DMS79 (cell line): ENCODE measurements at regions not wholly inside any gene's neighbourhood (a gene's known extent, or its start where the extent isn't known, plus 50 kb on each side); places are given as distances from the start of the nearest gene placed in this dataset.
A peak's percentile ranks its signal among the peaks of the same experiment; 100 is the strongest.
"Not testable (repeated sequence)": the region's sequence is repeated elsewhere in the genome, so short reads cannot be mapped to it uniquely, and the experiment has no call there.

Experiments used
- DNase-seq: peaks from one replicate; lab custom pipeline; 2025; lab: John Stamatoyannopoulos, UW

DNA sequence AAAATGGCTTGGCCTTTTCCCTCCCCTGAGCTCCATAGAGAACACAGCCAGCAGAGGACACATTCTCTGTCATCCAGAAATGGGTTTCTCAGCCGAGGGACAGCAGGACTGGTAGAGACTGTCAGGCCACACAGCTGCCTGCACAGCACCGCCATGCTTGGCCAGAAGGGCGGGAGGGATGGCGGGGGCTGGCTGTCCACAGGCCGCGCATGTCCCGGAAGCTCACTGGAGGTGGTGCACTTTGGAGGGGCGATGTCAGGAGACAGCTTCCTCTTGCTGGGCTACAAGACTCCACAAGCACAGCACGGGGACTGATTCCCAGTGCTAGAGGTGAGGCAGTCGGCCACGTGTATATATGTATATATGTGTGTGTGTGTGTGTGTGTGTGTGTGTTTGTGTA, 125.3 kb downstream of the GOLGA6L4 start:
- DNase-seq = not testable (repeated sequence)

DNA sequence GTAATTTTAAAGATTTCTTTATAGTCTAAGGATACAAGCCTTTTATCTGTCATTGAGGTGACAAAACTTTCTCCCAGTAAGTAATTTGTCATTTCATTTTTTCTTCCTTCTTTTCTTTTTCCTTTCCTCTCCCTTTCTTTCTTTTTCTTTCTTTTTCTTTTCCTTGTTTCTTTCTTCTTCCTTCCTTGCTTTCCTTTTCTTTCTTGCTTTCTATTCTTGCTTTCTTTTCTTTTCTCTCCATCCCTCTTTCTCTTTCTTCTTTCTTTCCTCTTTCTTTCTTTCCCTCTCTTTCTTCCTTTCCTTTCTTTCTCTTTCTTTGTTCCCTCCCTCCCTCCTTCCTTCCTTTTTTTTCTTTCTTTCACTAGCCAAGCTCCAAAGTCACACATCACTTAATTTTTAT, 148.8 kb downstream of the GOLGA6L4 start:
- DNase-seq = not testable (repeated sequence)

DNA sequence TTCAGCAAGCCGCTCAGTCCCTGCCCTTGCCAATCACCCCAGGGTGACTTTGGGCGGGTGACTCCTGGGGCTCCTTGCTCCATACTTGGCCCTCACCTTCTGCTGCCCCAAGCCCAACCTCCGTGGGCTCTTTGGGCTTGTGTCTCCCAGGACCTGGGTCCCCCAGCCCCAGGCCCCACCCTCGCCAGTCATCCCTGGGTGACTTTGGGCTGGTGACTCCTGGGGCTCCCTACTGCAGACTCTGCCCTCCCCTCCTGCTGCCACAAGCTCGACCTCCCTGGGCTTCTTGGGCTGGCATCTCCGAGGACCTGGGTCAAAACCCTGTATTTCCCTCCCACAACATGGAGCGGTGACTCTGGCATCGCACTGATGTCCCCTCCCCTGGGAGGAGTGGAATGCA, 151.5 kb downstream of the GOLGA6L4 start:
- DNase-seq = no peak

DNA sequence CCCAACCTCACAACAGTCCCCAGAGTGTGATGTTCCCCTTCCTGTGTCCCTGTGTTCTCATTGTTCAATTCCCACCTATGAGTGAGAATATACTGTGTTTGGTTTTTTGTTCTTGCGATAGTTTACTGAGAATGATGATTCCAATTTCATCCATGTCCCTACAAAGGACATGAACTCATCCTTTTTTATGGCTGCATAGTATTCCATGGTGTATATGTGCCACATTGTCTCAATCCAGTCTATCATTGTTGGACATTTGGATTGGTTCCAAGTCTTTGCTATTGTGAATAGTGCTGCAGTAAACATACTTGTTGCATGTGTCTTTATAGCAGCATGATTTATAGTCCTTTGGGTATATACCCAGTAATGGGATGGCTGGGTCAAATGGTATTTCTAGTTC, 152.6 kb downstream of the GOLGA6L4 start:
- not testable (repeated sequence) for DNase-seq

DNA sequence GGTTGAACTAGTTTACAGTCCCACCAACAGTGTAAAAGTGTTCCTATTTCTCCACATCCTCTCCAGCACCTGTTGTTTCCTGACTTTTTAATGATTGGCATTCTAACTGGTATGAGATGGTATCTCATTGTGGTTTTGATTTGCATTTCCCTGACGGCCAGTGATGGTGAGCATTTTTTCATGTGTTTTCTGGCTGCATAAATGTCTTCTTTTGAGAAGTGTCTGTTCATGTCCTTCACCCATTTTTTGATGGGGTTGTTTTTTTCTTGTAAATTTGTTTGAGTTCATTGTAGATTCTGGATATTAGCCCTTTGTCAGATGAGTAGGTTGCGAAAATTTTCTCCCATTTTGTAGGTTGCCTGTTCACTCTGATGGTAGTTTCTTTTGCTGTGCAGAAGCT, 153.1 kb downstream of the GOLGA6L4 start:
- not testable (repeated sequence) for DNase-seq

DNA sequence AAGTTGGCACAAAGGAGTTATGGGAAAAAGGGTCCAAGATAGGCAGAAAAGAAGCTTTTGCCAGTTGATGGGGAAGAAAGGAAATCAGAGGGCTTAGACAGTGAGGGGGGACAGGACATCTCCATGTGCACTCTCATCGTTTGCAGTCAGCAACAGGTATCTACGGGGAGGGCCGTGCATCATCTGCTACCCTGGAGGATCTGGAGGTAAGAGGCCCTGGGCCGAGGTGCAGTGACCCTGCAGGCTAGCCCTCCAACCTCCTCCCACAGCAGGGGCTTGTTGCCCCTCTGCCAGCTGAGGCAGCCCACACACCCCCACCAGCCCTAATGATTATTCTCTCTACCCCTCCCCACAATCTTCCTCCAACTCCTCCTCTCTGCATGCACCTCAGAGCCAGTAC, 154.8 kb downstream of the GOLGA6L4 start:
- DNase-seq = not testable (repeated sequence)

DNA sequence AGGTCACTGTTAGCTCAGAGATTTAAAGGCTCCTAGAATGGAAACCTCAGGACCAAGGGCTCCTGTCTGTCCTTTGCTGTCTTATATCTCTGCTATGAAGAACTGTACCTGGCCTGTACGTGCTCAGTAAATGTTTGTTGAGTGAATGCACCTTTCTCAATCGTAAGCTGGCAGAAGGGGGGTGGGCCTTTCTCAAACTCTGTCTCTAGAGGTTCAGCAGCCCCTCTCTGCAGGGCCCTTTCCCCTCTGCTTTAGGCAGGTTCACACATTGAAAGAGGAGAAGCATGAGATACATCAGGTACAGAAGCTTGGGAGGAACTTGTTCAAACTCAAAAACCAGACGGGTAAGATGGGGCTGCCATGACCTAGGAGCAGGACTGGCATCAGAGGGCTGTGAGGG, 155.6 kb downstream of the GOLGA6L4 start:
- no peak for DNase-seq

DNA sequence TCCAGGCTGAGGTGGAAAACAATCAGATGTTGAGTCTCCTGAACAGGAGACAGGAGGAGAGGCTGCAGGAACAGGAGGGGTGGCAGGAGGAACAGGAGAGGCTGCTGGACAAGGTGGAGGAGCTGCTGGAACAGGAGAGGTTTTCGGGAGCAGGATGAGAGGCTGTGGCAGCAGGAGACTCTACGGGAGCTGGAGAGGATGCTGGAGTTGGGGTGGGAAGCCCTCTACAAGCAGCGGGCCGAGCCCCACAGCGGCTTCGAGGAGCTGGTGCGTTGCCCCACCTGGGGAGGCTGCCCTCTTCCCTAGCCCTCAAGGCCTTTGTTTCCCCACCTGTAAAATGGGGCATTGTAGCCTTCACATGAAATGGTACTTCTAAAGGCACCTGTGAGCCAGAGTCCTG, 156.4 kb downstream of the GOLGA6L4 start:
- not testable (repeated sequence) for DNase-seq

DNA sequence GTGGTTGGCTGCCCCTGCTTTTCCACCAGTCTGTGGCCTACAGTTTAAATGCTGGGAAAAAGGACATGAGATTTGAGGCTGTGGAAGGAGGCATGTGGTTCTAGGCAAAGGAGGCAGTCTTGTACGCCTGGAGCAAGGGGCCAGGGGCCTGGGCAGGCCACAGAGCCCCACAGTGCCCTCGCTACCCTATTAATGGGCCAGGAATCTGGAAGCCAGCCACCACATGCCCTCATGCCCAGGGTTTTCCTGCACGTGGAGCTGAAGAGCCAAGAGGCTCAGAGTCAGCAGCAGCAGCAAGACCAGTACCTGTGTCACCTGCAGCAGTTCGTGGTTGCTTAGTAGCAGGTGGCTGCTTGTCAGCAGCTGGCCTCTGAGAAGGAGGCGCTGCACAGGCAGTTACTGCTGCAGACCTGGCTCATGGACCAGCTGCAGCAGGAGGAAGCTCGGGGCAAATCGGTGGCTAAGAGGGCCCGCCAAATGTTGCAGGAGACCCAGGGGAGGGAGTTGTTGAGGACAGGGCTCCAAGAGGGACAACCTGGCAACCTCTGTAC, 157.9 kb downstream of the GOLGA6L4 start:
- DNase-seq = peak; percentile 57

DNA sequence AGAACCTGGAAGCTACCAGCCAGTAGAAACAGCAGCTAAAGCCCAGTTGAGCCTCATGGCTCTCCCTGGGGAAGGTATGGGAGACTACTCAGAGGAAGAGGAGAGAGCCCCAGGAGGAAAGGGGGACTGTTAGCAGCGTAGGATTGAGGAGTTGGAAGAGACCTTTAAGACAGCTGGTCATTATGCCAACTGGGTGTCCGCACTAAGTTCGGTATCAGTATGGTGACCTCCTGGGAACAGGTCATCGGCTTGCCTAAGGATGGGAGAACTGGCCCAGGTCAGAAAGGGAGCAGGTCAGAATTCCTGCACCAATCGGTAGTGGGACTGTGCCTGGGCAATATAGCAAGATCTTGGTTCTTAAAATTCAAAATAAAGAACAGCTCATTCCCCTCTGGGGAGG, 158.4 kb downstream of the GOLGA6L4 start:
- DNase-seq = not testable (repeated sequence)

DNA sequence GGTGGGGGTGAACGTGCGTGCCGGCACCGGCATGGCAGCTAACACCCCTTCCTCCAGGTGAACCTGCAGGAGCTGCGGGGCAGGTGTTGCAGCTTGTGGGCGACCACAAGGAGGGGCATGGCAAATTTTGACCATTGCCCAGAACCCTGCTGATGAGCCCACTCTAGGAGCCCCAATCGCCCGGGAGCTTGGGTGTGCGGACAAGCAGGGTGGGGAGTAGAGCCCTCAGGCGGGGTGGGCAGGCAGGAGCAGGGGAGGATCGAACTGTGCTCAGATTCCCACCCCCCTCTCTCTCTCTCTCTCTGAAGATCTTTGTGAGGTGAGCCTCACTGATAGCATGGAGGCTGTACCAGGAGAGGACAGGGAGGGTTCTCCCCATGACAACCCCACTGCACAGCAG, 159.8 kb downstream of the GOLGA6L4 start:
- not testable (repeated sequence) for DNase-seq

DNA sequence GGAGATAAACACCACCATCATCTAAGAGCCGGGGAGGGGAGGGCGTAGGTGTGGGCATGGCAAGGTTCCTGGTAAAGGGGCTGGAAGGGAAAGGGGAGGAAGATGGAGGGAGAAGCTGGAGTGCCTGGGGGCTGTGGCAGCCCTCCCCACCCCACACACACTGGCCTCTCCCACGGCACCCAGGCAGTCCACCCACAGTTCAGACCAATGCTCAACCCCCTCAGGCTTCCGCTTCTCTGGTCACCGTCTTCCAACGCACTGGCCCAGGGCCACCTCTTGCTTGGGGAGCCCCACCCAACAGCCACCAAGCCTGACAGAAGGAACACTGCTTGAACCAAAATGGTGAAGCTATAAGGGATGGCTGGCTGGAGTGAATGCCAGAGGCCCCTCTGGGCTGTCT, 160.3 kb downstream of the GOLGA6L4 start:
- not testable (repeated sequence) for DNase-seq

DNA sequence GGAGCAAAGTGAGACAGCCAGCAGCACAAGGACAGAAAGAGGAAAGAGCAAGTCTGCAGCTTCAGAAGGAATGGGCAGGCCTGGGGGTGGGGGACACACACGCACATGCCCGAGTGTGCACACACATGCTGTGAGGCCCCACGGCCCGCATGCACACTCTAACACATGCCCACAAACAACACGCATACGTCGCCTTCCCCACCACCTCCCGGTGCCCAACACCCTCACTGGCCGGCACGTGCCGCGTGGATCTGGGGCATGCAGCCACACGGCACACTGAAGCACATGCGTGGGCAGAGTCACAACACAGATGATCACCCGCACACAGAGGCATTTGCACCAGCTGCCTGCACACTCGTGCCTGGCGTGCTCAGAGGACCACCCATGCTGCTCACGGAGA, 161.5 kb downstream of the GOLGA6L4 start:
- DNase-seq = not testable (repeated sequence)

DNA sequence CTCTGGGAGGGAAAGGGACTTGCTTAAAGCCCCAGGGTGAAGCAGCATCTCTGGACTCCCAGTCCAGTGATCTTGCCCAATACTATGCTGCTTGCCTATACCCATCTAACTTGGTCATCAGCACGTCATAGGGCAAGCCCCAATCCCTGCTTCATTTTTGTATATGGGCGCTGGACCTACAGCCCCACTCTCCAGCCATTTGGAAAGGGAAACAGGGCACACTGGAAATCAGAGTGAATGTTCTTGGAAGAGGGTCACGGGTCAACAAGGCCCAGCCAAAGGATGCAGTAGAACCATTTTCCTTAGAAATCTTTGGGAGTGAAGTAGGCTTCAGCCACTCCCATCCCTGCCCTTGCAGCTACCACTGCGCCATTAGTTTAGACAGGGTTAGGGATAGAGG, 162.5 kb downstream of the GOLGA6L4 start:
- not testable (repeated sequence) for DNase-seq

DNA sequence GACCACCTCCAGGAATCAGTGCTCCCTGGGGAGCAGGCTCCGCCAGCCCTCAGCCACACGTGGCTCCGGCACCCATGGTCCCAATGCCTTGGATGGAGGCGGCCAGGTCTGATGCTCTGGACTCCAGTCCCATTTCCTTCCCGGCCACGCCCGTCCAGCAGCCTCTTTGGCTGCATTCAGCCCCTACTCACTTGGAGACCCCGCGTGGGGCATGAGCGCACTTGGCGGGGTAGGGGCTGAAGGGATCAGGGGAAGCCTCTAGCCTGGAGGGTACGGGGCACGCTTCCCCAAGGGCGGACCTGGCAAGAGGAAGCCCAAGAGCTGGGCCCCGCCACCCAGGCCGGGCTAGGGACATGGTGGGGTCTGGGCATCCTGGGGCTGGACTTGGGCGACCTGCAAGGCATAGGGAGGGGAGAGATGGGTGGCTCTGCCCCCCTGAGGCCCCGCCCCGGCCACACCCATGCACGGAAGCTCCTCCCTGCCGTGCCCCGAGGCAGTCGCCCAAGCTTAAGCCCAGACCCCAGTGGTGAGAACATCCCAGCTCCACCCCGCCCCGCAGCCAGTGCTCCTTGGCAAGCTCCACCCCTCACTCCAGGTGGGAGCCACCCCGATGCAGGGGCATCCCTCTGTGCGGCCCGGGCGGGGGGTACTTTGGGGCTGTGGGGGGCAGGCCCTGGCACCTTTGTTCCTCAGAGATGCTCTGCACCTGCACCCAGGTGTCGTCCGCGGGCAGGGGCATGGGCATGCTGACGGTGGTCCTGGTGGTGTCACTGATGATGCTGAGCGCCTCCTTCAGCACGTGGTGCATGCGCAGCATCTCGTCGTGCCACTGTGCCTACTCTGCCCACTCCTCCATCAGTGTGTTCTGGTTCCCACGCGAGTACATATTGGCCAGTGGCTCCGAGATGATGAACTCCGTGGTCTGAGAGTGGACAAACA, 163.5 kb downstream of the GOLGA6L4 start:
- DNase-seq = no peak

DNA sequence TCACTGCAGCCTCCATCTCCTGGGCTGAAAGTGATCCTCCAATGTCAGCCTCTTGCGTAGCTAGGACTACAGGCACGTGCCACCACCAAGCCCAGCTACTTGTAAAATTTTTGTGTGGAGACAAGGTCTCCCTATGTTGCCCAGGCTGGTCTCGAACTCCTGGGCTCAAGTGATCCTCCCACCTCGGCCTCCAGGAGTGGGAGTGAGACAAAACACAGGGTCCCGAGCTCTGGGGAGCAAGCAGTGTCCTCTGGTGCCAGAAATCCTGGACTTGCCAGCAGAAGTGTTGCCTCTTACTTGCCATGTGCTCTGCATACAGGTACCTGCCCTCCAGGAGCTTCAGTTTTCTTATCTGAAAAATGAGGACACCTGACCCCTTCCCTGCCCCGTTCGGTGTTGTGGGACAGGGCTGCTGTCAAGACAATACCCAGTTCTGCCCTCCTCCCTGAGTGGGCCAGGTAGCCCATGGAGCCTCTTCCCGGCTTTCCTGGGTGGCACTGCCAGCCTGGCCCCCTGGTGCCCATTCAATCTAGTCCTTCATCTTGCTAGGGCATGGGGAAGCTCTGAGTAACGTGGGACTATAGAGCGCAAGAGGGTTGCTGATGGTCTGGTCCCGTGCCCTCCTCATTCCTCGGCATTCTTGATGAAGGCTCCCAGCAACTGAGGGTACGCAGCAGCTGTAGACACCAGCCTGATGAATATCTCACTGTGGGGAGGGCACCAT, 164.6 kb downstream of the GOLGA6L4 start:
- no peak for DNase-seq

DNA sequence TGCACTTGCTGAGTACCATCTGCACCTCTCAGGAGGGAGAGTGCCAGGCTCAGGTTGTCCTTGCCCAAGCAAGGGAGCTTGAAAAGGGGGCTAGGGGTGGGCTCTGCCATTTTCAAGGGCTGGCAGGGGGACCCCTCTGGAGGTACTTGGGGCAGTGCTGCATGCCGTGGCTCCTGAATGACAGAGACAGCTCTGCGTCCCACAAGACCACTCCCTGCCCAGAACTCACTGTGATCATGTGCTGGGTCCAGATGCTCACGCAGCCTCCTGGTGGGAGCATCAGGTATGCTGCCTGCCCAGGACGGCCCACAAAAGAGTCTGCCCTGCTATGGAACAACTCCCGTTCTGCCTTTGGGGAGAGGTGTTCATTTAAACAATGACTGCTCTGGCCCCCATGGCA, 165.2 kb downstream of the GOLGA6L4 start:
- no peak for DNase-seq

DNA sequence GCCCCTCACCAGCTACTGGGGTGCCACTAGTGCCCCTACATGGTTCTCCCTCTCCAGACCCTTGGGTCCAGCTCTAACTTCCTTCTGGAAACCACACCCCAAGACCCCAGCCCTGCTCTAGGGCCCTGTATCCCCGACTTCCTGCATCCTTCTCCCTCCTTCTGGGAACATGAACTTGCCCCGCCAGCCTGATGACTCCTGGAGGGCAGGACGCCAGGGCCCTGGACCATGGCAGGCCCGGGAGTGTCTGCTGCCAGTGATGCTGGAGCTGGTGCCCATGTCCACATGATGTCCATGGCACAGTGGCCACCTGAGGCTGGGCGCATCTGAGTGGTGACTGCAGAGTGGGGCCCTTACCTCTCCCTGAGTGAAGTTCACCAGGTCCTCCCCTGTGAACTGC, 165.9 kb downstream of the GOLGA6L4 start:
- not testable (repeated sequence) for DNase-seq

DNA sequence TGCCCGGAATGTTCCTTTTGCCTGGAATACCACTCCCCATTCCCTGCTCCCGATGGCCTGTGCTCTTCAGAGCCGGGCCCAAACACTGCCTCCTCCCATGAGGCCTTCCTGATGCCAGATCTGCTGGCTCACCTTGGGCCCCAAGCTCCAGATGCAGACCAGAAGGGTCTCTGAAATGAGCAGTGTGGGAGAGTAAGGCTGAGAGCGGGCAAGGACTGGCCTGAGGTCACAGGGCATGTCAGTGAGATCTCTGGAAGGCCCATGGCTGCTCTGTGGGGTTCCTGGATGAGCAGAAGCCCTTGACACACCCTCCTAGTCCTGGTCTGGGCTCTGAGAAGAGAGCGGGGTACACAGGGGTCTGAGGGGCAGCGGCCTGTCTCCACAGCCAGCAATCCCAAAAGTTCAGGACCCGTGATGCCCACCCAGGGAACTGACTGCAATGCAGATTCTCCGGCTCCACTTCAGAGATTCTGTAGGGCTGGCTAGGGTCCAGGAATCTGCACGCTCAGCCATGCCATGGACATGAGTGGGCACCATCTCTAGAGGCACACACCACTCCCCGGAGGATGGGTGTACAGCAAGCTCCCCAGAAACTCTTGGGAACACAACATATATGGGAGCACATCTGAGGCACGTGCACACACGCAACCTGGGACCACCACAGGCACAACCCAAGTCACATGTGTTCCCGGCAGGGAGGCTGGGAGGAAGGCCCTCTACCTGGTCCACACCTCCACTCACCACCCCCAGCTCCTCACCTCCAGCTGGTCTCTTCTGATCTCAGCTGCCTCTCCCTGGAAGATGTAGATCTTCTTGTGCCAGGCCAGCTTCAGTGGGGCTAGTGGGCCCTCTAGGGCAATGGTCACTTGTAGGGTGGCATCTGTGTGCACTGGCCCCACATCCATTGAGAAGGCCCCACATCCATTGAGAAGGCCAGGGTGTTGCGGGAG, 166.6 kb downstream of the GOLGA6L4 start:
- DNase-seq = not testable (repeated sequence)

DNA sequence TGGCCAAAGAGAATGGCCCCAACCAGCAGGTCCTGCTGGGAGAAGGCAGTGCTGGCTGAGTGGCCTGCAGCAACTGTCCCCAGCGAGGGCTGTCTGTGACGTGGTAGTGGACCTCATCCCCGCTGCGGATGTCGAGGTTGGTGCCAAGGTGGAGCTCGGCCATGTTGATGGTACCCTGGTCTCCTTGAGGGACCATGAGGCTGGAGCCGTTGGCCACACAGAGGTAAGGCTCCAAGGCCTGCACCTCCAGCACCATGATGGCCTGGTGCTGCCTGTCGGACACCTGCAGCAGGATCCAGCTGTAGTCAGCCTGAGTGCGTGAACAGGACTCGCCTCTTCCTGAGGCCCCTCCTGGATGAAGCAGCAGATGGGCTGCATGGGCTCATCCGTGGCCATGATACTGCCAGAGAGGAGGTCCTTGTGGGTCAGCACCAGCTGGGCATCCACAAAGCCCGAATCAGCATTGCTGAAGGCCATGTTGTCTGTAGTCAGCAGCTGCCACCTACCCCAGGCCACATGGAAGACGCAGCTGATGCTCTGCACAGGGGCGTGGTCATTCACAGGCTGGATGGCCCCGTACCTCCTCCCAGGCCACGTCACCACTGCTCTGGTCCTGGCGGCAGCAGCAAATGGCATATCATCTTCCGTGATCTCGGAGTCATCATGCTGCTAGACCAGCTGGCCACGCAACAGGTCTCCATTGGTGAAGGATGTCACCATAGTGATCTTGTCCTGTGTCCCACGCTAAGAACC, 167.5 kb downstream of the GOLGA6L4 start:
- no peak for DNase-seq

DNA sequence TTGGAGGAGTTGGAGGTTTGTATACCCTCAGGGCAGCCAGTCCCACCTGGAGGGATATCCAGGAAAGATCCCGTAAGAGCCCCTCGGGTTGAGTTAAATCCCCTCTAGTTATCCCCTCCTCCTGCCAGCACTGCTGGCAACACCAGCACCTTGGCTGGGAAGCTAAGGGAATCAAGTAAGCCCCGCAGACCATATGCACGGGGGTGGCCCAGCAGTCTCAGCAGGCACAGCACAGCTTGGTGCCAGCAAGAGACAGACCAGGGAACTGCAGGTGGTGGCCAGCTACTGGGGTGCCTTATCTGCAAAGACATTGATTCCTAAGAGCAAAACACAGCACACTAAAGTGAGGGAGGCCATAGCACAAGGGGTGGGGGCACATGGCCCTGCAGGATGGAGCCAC, 173.8 kb downstream of the GOLGA6L4 start:
- not testable (repeated sequence) for DNase-seq
